Stimulated activated naive CD8-positive, alpha-beta T cell treated with anti-CD3 and anti-CD28 coated beads, Interleukin-15, Interleukin-2, amounts not matched to agents 100 U/mL and 50 U/mL, for 24 hours (primary cell): ENCODE measurements at regions not wholly inside any gene's neighbourhood (a gene's known extent, or its start where the extent isn't known, plus 50 kb on each side); places are given as distances from the start of the nearest gene placed in this dataset.

Source experiments
- ATAC-seq: fragments of 150-1000 bp; cut with Tn5 transposase; one replicate; pipeline ENCODE4 v1.10.0; 2021
- DNase-seq: peaks from one replicate; pipeline ENCODE4 v3.0.0; 2021

- ATAC-seq, result no peak
- DNase-seq, result no peak
Measured at GRCh38 chr1:98480271-98480670, 181.2 kb upstream of the SNX7 start.

GRCh38 chr1:98478121-98478520 lies 183.4 kb upstream of the SNX7 start:
- ATAC-seq (no peak), DNase-seq (no peak)

DNA sequence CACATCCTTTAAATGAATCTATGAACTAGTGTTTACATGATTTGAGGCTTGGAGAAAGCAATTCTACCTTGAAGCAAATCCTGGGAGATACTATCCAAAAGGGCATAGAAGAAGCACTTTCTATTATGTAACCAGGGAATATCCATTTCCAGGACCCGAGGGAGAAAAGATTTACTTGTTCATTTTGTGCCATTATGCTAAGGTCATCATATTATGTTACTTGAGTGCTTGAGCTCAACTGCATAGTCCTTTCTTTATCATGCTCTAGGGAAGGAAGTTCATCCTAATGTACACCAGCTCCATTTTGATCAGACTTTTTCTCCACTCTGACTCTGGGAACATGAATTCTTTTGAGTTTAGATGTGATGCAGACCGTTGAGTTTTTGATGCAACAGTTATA lies 188.6 kb upstream of the SNX7 start:
- DNase-seq (no peak), ATAC-seq (no peak)

DNA sequence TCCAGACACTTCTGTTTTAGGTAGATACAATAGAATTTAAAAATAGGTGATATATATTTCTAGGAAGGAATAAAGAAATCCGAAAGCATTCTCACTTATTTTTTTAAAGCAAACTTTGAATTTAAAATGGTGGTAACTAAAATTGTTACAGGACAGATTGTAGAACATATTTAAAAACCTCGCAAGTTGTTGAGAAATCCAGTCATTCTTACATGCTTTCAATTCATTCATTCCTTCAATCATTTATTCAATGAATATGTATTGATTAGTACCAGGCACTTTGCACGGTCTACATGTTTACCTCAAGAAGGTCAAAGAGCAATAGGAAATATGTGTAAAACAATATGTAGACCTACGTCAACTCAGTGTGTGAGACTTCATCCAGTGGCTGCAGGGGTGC lies 189.9 kb upstream of the SNX7 start:
- no peak for ATAC-seq
- DNase-seq, result no peak

GRCh38 chr1:98468111-98468717 lies 193.3 kb upstream of the SNX7 start:
- ATAC-seq (no peak), DNase-seq (no peak)

DNA sequence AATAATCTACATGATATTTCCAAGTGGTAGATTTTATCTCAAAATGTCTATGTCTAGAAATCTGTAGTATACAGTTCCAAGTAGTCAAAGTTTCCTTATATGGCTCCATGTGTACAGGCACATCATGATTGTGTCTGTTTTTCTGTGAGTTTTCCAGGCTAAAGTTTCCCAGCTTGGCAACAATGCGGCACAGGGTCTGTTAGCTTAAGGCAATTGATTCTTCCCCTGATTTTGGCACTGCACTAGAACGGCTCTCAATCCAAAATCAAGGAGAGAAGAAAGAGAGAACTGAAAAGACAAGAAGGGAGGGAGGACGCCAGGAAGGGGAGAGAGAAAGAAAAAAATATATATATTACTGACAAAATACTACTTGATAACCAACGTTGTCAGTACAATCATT lies 193.9 kb upstream of the SNX7 start:
- no peak for ATAC-seq
- no peak for DNase-seq

DNA sequence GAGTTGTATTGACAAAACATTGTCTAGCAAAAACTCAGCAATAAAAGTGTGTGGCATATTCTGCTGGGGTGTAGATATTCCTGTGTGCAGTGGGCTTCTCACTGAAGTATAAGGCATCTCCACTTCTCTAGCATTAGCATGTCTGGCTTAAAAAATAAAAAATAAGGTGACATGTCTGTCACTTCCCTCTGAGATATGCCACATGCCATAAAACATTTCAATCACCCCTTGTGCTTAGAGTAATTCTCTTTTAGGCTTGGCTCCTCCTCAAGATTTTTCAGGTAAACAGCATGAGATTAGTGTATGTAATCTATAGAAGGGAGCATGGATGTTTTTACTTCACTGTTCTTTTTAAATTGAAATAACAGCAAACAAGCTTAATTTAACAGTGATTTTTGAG lies 194.4 kb upstream of the SNX7 start:
- DNase-seq (no peak), ATAC-seq (no peak)

GRCh38 chr1:98461873-98462385 lies 199.6 kb upstream of the SNX7 start:
- DNase-seq, result no peak
- no peak for ATAC-seq

DNA sequence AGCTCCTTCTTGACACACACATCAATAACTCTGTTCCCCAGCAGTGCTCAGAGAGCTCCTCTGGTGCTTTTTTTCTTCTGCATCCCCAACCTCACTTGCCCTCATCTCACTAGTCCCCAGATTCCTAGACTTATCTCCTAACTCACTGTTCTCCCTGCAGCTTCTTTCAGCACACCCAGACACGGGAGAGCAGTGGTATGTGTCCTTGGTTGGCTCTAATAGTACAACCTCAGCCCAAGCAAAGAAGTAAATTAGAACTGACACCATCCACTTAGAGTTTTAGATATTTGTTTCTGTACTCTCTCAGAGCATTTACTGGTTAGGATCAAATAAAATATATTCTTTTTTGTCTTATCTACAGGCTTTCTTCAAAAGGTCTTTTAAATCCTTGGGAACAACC lies 201.4 kb upstream of the SNX7 start:
- DNase-seq (no peak), ATAC-seq (no peak)

DNA sequence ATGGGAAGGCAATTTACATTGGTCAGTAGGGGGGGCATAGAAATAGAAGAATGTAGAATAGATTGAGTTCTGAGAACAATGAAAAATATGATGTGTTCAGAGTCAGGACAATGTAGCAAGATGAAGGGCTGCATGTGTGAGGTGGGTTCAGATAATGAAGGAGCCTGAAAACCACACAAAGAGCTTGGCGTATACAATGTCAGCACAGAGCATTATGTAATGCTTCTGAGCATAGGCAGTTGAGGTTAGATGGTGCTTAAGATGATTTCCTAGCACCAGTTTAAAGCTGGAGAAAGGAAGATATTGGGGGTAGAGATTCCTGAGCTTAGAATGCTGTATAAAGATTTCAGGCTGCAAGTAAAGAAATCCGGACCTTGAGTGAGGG lies 202.0 kb upstream of the SNX7 start:
- ATAC-seq (no peak), DNase-seq (no peak)

GRCh38 chr1:98458511-98459485 lies 202.7 kb upstream of the SNX7 start:
- DNase-seq, result no peak
- ATAC-seq, result no peak

DNA sequence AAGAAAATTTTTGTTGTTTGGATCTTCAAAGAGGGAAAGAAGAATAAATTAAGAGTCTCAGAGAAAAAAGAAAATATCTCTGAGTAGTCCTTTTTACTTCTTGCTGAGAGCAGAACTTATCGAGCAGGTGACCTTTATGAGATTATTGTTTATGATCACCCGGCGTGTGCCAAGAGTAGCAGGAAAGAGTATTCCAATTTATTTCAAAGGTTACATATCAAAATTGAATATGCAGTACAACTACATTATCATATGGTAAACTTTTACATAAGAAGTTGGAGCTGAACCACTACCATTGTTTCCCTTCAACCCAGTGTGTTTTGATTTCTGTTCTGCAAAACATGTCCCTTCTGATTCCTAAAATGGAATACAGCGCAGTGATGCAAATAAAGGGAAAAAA lies 204.3 kb upstream of the SNX7 start:
- DNase-seq, result no peak
- no peak for ATAC-seq

DNA sequence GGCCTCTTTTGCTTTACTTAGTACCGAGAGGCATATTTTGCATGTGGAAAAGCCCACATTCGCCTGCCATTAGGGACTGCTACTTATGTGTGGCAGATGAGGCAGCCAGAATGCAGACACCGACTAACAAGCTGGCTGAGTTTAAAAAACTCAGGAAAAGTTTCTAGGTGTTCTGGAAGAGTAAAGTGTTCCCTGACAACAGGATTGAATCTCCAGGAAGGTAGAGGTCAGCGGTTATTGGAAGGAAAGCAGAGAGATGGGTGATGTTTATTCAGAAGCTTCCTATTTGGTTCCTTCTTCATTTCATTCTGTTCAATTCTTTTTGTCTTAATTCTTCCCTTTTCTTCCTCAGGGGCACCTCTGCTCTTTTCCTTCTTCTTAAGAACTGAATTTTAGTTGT lies 206.9 kb upstream of the SNX7 start:
- no peak for DNase-seq
- ATAC-seq, result no peak

GRCh38 chr1:98453066-98453465 lies 208.5 kb upstream of the SNX7 start:
- no peak for ATAC-seq
- no peak for DNase-seq

DNA sequence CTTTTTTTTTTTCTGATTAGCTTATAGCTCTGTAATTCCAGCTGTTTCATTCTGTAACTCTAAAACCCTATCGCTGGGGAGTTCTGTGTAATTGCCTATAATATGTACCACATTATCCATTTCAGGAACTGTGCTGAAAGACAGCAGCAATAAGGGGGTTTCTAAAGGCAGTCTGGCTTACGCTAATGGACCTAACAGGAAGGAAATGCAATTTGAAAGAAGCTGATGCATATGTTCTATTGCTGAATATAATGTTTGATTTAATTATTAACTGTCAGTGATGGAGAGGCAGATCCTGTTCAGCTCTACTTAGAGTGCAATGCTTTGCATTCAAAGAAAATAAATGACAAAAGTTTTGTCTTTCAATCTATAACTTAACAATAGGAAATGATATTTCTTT lies 209.4 kb upstream of the SNX7 start:
- ATAC-seq, result no peak
- DNase-seq, result no peak

DNA sequence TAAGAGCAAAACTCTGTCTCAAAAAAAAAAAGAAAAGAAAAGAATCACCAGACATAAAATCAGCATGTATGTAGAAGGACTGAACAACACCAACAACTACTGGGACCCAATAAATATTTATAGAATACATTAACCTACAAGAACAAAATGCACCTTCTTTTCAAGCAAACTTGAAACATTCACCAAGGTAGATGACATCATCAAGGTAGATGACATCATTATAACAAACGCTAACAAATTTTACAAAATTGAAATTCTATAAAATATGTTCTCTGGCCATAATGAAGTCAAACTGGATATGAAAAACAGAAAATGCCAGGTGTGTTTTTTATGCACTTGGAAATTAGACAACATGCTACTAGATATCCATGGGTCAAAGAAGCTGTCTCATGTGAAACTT lies 220.2 kb upstream of the SNX7 start:
- ATAC-seq (no peak), DNase-seq (no peak)

DNA sequence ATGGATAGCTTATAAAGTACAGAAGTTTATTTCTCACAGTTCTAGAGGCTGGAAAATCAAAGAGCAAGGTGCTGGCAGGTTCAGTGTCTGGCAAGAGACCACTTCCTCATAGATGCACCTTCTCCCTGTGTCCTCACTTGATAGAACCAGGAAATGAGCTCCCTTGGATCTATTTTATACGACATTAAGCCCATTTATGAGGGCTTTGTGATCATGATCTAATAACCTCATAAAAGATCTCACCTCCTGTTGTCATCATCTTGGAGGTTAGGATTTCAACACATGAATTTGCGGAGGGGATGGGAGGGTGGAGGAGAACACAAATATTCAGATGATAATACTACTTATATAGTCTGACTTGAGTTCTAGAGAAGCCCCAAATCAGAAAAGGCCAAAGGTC lies 222.1 kb upstream of the SNX7 start:
- DNase-seq, result no peak
- ATAC-seq, result no peak

- ATAC-seq, result no peak
Measured at GRCh38 chr1:98437540-98437939, 224.0 kb upstream of the SNX7 start.

DNA sequence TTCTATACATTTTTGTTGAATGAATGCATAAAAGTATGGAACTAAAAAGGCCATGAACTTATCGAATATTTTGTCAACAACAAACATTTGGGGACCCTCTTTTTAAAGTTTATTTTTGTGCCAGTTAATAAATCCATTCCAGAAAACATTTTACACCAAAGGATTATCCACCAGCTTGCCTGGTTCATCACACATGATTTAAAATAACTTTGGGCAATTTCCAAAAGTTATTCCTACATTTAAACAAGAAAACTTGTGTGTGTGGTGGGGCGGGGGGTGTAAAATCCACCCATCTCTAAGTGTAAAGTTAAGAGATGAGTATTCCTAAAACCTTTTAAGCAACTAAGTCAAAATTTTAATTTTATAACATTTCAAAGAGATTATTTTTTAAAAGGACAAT lies 224.5 kb upstream of the SNX7 start:
- ATAC-seq, result no peak
- no peak for DNase-seq

More at GRCh38 chr1:98437540-98437939, 224.0 kb upstream of the SNX7 start:
- DNase-seq, result no peak

- ATAC-seq, result no peak
Measured at GRCh38 chr1:98429965-98430443, 231.5 kb upstream of the SNX7 start.

DNA sequence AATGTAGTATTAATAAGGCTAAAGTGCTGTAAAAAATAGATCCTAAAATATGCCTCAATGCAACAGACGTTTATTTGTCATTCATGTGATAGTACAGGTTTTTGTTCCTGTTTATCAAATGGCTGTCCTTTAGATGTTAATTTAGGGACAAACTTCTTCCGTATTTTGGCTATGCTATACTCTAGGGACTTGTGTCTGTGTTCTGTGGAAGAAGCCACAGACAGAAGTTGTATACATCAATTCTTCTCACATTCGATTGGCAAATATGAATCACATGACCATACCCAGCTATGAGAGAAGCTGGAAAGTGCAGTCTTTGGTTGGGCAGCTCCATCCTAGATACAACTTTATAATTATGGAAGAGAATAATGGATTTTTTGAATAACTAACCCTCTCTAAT lies 232.7 kb upstream of the SNX7 start:
- DNase-seq (no peak), ATAC-seq (no peak)

More at GRCh38 chr1:98429965-98430443, 231.5 kb upstream of the SNX7 start:
- no peak for DNase-seq

- no peak for ATAC-seq
- DNase-seq, result no peak
Measured at GRCh38 chr1:98427664-98428063, 233.9 kb upstream of the SNX7 start.

DNA sequence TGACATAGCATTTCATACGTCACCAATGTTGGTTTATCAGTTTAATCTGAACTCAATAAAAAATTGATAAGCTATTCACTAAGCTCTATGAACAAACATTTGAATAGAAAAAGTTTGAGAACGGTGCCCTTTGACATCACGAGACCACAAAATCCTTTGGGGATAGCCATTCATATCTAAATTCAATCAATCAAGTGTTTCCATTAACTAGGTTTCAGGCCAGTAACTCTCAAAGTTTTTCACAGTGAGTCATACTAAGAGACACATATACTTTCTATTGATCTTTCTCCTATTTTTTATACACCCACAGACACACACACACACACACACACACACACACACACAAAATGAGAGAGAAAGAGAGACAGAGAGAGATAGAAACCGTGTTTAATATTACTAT lies 235.4 kb upstream of the SNX7 start:
- DNase-seq (no peak), ATAC-seq (no peak)
